IPS-NIHi7 (cell line): ENCODE measurements at regions not wholly inside any gene's neighbourhood (a gene's known extent, or its start where the extent isn't known, plus 50 kb on each side); places are given as distances from the start of the nearest gene placed in this dataset.

ENCODE experiments used
- DNase-seq: peaks from one replicate; pipeline ENCODE4 v3.0.0; 2012; ENCODE audit warnings: mixed read lengths; ENCODE audit errors: extremely low spot score

DNA sequence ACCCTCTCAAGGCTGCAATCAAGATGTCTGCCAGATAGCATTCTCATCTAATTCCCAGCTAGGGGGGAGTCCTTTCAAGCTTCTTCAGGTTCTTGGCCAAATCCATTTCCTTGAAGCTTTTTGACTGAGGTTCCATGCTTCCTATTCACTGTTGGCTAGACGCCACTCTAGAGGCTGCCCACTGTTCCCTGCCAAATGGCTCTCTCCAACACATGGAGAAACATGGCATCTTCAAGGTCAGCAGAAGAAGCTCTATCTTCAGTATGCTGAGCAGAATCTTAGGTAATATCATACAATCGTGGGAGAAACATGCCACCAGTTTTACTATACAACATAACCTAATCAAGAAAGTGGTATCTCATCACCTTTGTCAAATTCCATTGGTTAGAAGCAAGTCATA lies 1985.1 kb upstream of the CELF4 start:
- no peak for DNase-seq

DNA sequence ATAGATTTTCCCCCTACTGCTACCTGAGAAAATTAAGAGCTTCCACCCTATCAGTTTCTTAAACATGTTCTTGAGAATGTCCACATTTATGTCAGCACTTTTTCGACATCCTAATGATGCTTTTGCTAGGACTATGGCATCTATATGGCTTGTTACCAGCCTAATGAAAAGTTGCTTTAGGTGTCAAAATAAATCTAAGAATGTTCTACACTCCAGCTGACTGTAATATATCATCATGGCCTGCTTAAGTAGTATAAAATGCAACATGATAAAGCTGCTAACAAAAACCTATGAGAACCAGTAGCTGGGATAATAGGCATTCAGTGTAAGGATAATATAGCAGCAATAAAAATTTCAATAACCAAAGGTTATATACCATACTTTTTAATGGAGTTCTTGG lies 1983.5 kb upstream of the CELF4 start:
- DNase-seq, result no peak

- DNase-seq, result no peak
Observed at GRCh38 chr18:39531659-39532058, 1966.1 kb upstream of the CELF4 start.

DNA sequence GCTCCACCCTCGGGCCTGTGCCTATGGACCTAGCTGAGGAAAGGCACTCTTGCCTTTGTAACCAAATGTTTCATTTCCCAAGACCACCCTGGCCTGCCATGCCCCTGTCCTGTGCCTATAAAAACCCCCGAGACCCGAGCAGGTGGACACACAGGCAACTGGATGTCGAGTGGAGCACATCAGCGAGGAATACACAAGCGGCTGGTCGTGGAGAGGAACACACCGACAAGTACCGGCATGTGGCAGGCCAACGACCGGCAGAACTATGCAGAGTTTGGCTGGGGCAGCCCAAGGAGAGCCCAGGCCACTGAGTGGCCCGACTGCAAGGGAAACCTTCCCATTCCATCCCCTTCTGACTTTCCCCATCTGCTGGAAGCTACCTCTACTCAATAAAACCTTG lies 1963.8 kb upstream of the CELF4 start:
- no peak for DNase-seq

GRCh38 chr18:39527465-39527864 lies 1961.9 kb upstream of the CELF4 start:
- no peak for DNase-seq

DNA sequence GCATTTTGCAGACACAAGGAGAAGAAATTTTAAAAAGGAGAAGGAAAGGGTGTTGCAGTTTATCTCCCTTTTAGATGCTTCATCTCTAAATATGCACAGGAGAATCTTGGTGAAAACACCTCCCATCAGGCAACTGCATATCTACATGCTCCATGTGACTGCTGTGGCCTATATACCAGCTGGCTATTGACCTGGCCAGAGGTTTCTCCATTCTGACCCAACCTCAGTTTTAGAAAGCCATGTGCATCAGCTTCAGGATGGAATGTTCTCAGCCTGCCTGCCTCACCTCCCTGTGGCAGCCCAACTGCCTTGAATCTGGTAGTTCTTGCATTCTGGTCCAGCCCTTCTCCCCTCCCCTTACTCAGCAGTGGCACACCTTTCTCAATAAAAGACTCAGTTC lies 1958.8 kb upstream of the CELF4 start:
- DNase-seq, result no peak

GRCh38 chr18:39523281-39523680 lies 1957.7 kb upstream of the CELF4 start:
- DNase-seq, result no peak

DNA sequence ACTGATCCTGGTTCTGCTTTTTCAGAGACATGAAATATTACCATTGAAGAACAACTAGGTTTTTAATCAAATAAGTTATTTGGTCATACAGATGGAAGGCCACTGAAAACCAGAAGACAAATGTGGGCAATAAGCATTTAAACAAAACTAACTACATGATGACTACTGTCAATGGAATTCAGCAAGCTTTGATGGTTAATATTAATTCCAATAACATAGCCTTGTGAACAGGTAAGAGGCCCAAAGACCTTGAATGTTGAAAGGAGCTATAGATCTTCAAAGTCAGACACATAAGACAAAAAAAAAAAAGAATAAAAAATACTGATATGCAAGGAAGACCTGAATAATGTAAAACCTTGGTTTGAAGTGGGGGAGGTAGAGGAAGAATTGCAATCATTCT lies 1955.6 kb upstream of the CELF4 start:
- no peak for DNase-seq

GRCh38 chr18:39519741-39520140 lies 1954.1 kb upstream of the CELF4 start:
- DNase-seq, result no peak

DNA sequence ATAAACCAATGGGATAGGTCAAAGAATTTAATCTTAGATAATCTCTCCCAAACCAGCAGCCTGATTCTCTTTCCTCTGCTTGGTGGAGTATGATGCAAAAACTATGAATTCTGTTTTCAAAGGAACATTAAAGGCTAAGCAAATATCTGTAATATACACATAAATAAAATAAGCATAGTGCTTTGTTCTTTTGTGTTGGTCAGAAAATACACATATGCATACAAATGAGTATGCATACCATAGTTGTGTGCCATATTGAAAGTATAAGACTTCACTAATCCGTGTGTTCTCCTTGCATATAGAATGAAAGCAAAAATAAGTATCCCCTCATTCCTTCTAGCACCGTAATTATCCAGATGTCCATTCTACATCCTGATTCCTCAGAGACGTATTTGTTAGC lies 1949.7 kb upstream of the CELF4 start:
- no peak for DNase-seq

DNA sequence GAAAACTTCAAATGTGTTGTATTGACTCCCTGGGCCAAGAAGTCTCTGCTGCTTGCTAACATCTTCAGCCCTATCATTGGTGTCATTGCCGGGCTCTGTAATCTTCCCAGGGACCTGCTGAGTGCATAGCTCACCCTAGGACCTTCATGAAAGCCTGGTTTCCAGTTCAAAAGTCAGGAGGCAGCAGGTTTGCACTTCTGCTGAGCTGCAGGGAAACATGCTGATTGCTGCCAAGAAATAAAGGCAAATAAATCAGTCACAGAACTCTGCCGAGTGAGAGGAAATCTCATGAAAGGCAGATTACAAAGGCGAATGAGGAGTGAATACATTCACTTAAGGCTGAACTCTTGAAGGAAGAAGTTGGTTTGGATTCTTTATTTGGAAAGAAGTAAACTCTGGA lies 1947.6 kb upstream of the CELF4 start:
- DNase-seq, result no peak

DNA sequence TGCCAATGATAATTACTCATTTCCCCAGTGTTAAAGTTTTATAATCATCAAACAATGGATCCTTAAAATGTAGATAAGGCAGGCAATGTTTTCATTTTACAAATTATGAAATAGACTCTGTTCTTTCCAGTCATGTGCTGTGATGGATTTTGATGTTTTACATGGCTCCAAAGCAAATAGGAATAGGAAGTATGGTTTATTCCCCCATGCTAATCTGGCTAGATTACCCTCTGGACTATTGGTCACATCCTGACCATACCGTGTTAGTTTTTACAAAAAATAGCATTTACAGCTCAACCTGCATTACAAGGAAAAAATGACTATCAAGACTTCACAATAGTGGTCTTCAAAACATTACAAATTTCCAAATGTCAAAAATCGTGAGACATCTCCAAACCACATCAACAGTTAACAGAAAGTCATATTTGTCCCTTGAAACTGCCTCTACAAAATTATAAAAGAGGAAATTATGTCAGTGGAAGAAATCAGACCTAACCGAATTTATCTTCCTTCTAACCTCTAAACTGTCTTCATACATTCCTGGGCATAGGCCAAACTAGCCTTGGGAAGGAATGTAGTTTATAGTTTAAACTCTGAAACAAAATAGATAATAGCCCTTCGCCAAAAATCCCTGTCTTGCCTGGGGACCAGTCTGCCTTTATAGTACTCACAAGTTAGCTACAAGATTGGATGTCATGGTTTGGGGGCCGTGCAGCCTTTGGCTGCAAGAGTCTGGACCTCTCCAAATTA lies 1941.2 kb upstream of the CELF4 start:
- DNase-seq, result no peak

DNA sequence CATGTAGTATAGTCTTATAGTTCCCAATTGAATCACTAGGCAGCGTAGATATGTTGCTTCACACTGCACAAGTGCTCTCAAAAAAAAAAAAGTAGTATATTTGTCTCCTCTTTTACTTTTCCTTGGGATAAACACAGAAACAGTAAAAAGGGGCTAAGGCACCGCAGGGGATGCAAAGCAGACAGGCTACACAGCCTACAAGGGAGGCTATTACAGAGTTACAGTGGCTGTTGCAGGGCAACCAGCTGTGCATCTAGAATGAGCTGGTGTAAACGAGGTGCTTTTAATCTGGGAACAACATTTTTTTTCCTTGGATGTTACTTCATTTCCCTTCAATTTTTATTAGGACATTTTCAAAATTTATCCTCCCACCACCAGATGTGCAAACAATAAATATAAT lies 1934.7 kb upstream of the CELF4 start:
- DNase-seq, result no peak

GRCh38 chr18:39497821-39498220 lies 1932.2 kb upstream of the CELF4 start:
- DNase-seq, result no peak

DNA sequence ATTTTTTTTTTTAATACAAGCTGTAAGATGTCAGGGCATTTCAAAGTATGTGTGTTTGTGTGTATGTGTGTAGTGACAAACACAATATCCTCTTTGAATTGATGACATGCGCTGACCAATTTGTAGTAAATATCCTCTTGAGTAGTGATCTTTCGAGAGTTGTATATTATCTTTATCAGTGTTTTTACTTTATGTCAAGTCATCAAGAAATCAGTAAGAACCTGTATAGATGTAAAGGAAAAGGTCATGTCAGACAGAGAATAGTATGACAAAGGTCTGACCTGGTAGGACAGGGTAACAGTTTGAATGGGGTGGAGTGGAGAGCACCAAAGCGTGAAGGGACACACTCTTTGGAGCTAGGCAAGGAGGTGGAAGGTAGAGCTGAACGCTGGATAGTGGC lies 1931.4 kb upstream of the CELF4 start:
- no peak for DNase-seq

DNA sequence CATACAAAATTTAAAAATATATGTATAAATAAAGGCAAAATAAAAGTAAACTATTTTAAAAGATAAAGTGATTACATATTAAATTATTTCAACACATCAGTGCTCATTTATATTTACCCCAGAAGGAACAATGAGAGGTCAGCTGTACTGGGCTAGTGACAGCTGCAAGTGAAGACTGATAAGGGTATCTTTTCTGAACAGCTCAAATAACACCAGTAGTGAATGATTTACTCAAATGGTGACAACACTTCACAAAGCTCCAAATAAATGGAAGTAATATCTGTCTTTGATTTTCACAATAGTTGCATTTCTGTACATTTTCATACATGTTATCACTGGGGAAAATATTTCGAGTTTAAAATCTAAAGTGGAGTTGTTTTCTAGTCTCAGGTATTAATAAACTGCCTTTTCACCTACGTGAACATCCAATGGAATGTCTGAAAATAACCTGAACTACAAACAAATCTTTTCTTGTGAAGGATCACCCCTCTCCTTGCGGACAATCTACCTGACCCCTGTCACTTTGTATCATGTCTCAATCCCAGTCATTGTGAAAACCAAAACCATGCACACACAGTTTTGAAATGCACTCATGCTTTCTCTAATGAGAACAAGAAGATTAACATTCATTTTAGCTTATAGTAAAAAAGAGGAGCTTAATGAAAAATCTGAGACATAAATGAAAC lies 1928.8 kb upstream of the CELF4 start:
- no peak for DNase-seq

- no peak for DNase-seq
Observed at GRCh38 chr18:39491408-39491807, 1925.8 kb upstream of the CELF4 start.

- DNase-seq, result no peak
Observed at GRCh38 chr18:39489431-39489830, 1923.8 kb upstream of the CELF4 start.

- DNase-seq, result no peak
Observed at GRCh38 chr18:39487932-39488331, 1922.3 kb upstream of the CELF4 start.

GRCh38 chr18:39486268-39486667 lies 1920.7 kb upstream of the CELF4 start:
- peak; percentile 31 for DNase-seq

GRCh38 chr18:39485696-39486095 lies 1920.1 kb upstream of the CELF4 start:
- no peak for DNase-seq

DNA sequence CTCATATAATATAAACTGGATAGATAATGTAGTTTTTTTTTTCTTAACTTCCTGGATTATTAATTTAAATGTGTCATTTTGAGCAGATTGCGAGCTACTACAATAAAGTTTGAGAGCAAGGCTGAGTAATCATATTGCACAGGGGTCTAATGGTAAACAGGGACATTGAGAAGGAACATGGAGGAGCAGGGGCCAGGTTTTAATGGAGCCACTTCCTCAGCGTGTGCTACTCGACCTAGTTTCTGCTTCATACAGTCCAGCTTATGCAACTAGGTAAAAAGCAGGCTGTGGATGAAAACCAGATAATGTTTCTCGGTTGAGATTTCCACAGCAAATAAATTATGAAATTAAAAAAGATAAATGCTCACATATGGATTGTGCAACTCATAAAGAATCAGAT lies 1915.7 kb upstream of the CELF4 start:
- DNase-seq, result no peak

GRCh38 chr18:39480494-39481195 lies 1915.0 kb upstream of the CELF4 start:
- DNase-seq, result no peak
